SU-DHL-6 (cell line): ENCODE measurements at regions not wholly inside any gene's neighbourhood (a gene's known extent, or its start where the extent isn't known, plus 50 kb on each side); places are given as distances from the start of the nearest gene placed in this dataset.

Source experiments
- H2AFZ ChIP-seq: fragments of 200-600 bp; sonication (generic); 2 replicates; pipeline ENCODE4 v1.6.1; 2014; ENCODE audit warnings: low read depth, mild to moderate bottlenecking, moderate library complexity, mixed read lengths, antibody characterized with exemption, low read length; ENCODE audit not compliant: severe bottlenecking
- H3F3A ChIP-seq: fragments of 200-600 bp; shearing (Covaris generic); 2 replicates; pipeline ENCODE4 v1.6.0; 2016; ENCODE audit warnings: antibody characterized with exemption, mild to moderate bottlenecking; ENCODE audit not compliant: insufficient read depth
- H3K27ac ChIP-seq: fragments of 200-600 bp; sonication (generic); 2 replicates; pipeline ENCODE4 v1.5.1; 2016; ENCODE audit warnings: low read depth, mild to moderate bottlenecking, low read length, moderate library complexity, mixed read lengths
- H3K27me3 ChIP-seq: fragments of 200-600 bp; sonication (generic), shearing (Covaris generic); 2 replicates; pipeline ENCODE4 v1.6.0; 2014; ENCODE audit warnings: mild to moderate bottlenecking, low read length
- H3K36me3 ChIP-seq: fragments of 200-600 bp; sonication (generic); 2 replicates; pipeline ENCODE4 v1.6.1; 2014; ENCODE audit warnings: mild to moderate bottlenecking, low read length, mixed read lengths
- H3K4me2 ChIP-seq: fragments of 300-600, 200-600 bp; shearing (Covaris generic), sonication (generic); 2 replicates; pipeline ENCODE4 v1.6.0; 2014; ENCODE audit warnings: low read length, low read depth, mild to moderate bottlenecking; ENCODE audit not compliant: poor library complexity, severe bottlenecking
- H3K4me3 ChIP-seq: fragments of 200-600 bp; sonication (generic); 2 replicates; pipeline ENCODE4 v1.5.1; 2014; ENCODE audit warnings: antibody characterized with exemption, low read length, mild to moderate bottlenecking, mixed read lengths; ENCODE audit not compliant: insufficient read depth, poor library complexity, severe bottlenecking
- H3K79me2 ChIP-seq: fragments of 200-600 bp; sonication (generic); 2 replicates; pipeline ENCODE4 v1.6.1; 2014; ENCODE audit warnings: mild to moderate bottlenecking, low read length, moderate library complexity; ENCODE audit not compliant: insufficient read depth
- H3K9ac ChIP-seq: fragments of 200-600 bp; sonication (generic); 2 replicates; pipeline ENCODE4 v1.7.0; 2014; ENCODE audit warnings: mild to moderate bottlenecking, low read length
- H3K9me2 ChIP-seq: fragments of 200-600 bp; sonication (generic); replicated peaks from 2 replicates; pipeline ENCODE4 v1.6.1; 2014; ENCODE audit warnings: low read length; ENCODE audit not compliant: insufficient read depth
- H3K9me3 ChIP-seq: fragments of 200-600 bp; sonication (generic); 2 replicates; pipeline ENCODE4 v1.6.1; 2014; ENCODE audit warnings: low read length, mixed read lengths; ENCODE audit not compliant: insufficient read depth
- H4K20me1 ChIP-seq: fragments of 200-600 bp; sonication (generic); 2 replicates; pipeline ENCODE4 v1.6.1; 2014; ENCODE audit warnings: low read depth, mild to moderate bottlenecking, antibody characterized with exemption, low read length, moderate library complexity, mixed read lengths
- EZH2phosphoT487 ChIP-seq: fragments of 200-600 bp; sonication (generic), shearing (Covaris generic); conservative IDR thresholded peaks from 2 replicates; pipeline ENCODE4 v1.6.1; 2018; ENCODE audit warnings: mild to moderate bottlenecking, antibody characterized with exemption, low read length, moderate library complexity, mixed read lengths
- TF ChIP-seq, protein P1 (sequence below): fragments of 200-600 bp; sonication (generic); IDR thresholded peaks from one replicate; pipeline ENCODE4 v1.5.1; 2017; ENCODE audit warnings: antibody characterized with exemption, mild to moderate bottlenecking, low read length, moderate library complexity; ENCODE audit not compliant: insufficient read depth, poor library complexity, severe bottlenecking

DNA sequence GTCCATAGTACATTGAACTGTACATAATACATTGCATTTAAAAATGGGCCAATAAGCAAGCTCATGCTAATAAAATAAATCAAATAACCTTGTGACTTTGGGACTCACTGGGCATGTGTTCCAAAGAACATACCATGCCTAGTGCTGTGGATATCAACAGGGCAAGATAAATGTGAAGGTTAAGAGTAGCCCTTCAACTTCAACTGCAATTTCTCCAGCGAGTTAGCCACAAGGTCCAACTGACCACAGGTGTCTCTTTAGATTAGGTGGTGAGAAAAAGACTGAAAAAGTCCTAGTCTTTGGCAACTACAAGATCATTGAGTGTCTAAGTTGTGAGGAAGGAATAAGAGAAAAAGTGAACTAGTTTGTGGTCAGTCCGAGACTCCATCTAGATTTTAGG, 78.3 kb upstream of the ATP11B start:
- Histone ChIP-seq H3K9ac (no peak overlapping the region), H3K79me2 (no peaks in the 10 kb centered on the region), H4K20me1 (no peaks in the 10 kb centered on the region), H3K4me2 (no peak overlapping the region), H3K27me3 (no peaks in the 10 kb centered on the region), H3K36me3 (no peaks in the 10 kb centered on the region), H3K4me3 (no peak overlapping the region), H3K9me2 (no peaks in the 10 kb centered on the region), H3F3A (no peaks in the 10 kb centered on the region), H2AFZ (no peak overlapping the region), H3K9me3 (no peaks in the 10 kb centered on the region), H3K27ac (no peak overlapping the region)
- TF ChIP-seq EZH2phosphoT487, result no peak
- TF ChIP-seq, protein P1, sequence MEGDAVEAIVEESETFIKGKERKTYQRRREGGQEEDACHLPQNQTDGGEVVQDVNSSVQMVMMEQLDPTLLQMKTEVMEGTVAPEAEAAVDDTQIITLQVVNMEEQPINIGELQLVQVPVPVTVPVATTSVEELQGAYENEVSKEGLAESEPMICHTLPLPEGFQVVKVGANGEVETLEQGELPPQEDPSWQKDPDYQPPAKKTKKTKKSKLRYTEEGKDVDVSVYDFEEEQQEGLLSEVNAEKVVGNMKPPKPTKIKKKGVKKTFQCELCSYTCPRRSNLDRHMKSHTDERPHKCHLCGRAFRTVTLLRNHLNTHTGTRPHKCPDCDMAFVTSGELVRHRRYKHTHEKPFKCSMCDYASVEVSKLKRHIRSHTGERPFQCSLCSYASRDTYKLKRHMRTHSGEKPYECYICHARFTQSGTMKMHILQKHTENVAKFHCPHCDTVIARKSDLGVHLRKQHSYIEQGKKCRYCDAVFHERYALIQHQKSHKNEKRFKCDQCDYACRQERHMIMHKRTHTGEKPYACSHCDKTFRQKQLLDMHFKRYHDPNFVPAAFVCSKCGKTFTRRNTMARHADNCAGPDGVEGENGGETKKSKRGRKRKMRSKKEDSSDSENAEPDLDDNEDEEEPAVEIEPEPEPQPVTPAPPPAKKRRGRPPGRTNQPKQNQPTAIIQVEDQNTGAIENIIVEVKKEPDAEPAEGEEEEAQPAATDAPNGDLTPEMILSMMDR, result no peak

DNA sequence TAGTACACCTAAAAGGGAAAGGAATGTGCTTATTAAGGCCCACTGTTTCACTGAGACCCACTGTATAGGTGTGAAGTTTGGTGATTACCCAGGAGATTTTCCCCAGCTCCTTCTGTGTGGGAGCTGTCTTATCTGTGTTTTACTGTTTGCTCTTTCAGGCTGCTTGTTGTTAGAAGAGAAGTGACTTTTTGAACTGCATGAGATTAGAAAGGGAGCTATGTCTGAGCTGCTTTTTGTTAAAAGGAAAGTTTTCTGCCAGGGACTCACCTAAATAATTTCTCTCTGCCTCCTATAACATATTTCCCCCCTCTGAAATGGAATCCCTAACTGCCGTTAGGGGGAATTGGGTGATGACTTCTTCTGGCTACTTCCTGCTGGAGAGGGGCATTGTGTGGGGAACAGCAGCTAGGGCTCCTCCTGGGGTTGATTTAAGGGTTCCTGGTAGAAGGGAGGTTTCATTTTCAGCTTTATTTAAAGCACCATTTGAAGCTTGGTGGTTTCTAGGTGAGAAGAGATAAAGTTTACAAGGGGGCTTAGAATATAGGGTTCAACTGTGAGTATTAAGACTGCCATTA, 77.1 kb upstream of the ATP11B start:
- Histone ChIP-seq H3F3A (no peaks in the 10 kb centered on the region), H3K36me3 (no peaks in the 10 kb centered on the region), H4K20me1 (no peaks in the 10 kb centered on the region), H3K9me3 (no peaks in the 10 kb centered on the region), H3K79me2 (no peaks in the 10 kb centered on the region), H2AFZ (no peak overlapping the region), H3K27ac (no peak overlapping the region), H3K4me3 (no peak overlapping the region), H3K4me2 (no peak overlapping the region), H3K9ac (no peak overlapping the region), H3K27me3 (no peaks in the 10 kb centered on the region), H3K9me2 (no peaks in the 10 kb centered on the region)
- TF ChIP-seq, protein P1, result no peak
- TF ChIP-seq EZH2phosphoT487, result no peak

DNA sequence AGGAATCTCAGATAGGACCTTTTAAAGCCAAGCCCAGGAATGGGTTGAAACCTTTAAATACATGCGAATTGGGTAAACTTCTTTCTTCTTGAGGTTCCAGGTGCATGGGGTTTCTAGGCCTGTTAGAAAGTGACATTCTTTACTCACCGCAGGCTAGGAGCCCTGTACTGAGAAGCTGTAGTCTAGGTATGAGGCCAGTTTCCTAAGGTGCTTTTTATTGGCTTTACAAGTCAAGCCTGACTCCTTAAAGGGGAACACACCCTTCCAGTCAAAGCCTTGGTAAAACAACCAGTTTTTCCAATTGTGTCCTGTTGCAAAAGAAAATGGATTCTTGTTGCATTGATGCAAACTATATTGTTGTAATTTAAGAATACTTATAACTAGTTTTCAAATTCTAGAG, 76.1 kb upstream of the ATP11B start:
- Histone ChIP-seq H4K20me1 (no peaks in the 10 kb centered on the region), H2AFZ (no peak overlapping the region), H3K27me3 (no peaks in the 10 kb centered on the region), H3K79me2 (no peaks in the 10 kb centered on the region), H3K4me3 (no peak overlapping the region), H3K9ac (no peak overlapping the region), H3F3A (no peaks in the 10 kb centered on the region), H3K27ac (no peak overlapping the region), H3K4me2 (no peak overlapping the region), H3K9me3 (no peaks in the 10 kb centered on the region), H3K36me3 (no peaks in the 10 kb centered on the region), H3K9me2 (no peaks in the 10 kb centered on the region)
- no peak for TF ChIP-seq EZH2phosphoT487
- TF ChIP-seq, protein P1, result no peak
